HG03159 (cell line): ENCODE measurements at regions not wholly inside any gene's neighbourhood (a gene's known extent, or its start where the extent isn't known, plus 50 kb on each side); places are given as distances from the start of the nearest gene placed in this dataset.
"Not testable (repeated sequence)": the region's sequence is repeated elsewhere in the genome, so short reads cannot be mapped to it uniquely, and the experiment has no call there.

Experiments used
- ATAC-seq: cut with Tn5 transposase; IDR thresholded peaks from one replicate; pipeline ENCODE4 v1.9.1; 2021; ENCODE audit warnings: mild to moderate bottlenecking, moderate library complexity; ENCODE audit not compliant: unreplicated experiment

- not testable (repeated sequence) for ATAC-seq
These were observed 129.6 kb downstream of the CRYBB2 start for GRCh38 chr22:25348996-25349395.

- ATAC-seq: no peak
These were observed 131.1 kb downstream of the CRYBB2 start for GRCh38 chr22:25350551-25350971.

- ATAC-seq: no peak
These were observed 132.3 kb downstream of the CRYBB2 start for GRCh38 chr22:25351631-25352293.

DNA sequence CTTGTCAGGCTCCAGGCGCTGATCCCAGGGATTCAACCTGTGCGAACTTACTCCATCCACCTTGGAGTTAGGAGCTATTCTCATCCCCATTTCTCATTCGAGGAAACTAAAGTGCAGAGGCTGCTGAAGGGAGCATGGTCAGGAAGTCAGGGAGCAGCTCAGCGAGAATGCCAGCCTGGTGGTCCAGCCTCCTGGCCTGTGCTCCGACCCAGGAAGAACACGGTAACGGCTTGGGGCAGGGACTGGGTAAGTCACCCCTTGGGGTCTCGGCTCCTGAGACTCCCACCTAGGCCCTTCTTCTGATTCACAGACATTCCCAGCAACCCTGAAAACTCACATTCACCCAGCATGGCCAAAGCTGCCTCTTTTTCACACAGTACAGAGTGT is 132.8 kb downstream of the CRYBB2 start:
- no peak for ATAC-seq

- ATAC-seq: no peak
These were observed 134.3 kb downstream of the CRYBB2 start for GRCh38 chr22:25353516-25354445.

DNA sequence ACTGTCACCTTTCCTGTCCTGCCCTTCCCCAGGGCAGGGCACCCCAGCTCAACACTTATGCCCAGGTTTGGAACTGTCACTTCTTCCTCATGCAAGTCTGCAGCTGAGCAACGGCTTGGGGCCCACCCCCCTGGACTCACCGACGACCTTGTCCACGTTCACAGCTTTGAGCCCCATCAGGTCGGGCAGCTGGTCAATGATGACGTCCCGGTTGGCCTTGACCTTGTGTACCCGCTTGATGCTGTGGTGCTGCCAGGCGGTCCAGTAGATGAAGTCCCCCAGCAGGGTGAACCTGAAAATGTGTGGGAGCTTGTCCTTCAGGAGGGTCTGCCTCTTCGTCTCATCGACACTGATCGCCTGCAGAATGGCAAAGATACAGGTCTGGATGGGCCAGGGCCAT is 135.0 kb downstream of the CRYBB2 start:
- no peak for ATAC-seq

GRCh38 chr22:25357132-25357455 is 137.7 kb downstream of the CRYBB2 start:
- no peak for ATAC-seq

GRCh38 chr22:25357606-25358420 is 138.4 kb downstream of the CRYBB2 start:
- no peak for ATAC-seq

DNA sequence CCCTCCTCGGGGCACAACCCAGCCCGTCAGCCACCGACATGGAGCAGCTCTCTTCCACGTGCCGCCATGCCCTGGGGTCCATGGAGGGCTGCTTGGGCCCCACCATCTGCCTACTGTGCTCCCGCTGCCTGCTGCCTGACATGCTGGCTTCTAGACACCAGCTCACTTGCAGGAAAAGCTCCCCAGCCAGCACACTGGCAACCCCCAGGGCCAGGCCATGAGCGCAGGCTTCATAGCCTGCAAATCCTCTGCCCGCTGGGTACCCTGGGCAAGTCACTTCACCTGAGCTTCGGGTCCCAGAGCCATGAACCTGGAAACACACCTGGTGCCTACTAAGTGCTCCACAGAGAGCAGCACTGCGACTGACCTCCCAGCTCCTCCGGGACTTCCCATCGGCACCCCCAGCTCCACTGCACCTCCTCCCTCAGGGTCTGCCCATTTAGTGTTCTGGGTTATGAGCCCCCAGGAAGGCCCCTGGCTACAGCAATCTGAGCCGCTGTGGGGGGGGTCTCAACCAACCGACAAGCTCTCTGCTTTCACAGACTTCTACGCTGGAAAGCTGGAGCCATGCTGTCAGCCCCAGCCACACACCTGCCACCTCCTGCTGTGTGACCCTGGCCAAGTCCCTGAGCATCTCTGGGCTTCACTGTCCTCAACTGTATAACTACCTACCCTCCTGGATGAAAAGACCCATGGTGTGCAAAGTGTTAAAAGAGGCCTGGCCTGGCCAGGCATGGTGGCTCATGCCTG is 139.2 kb downstream of the CRYBB2 start:
- ATAC-seq: no peak

DNA sequence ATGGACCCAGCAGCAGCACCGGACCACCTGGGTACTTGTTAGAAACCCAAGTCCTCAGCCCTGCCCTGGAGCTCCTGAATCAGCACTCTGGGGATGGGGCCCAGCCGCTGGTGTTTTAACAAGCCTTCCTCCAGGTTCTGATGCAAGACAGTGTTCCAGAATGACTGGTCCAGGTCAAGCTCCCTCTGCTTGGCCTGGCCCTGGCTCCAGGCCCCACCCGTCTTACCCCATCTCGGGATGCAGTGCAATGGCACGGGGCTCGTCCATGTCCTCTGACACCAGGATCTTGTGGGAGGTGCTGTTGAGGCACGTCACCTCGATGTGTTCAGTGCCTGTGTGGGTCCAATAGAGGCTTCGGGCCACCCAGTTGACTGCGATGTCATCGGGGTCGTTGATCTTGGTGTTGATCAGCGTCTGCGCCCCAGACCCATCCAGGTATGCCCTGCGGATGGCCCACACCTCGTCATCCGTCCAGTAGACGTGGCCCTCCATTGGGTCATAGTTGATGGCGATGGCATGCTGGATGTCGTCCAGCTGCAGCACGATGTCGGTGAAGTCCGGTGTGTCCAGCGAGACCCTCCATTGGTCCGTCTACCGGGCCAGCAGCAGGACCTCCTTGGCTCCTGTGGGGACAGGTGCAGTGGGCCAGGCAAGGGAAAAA is 140.3 kb downstream of the CRYBB2 start:
- no peak for ATAC-seq

DNA sequence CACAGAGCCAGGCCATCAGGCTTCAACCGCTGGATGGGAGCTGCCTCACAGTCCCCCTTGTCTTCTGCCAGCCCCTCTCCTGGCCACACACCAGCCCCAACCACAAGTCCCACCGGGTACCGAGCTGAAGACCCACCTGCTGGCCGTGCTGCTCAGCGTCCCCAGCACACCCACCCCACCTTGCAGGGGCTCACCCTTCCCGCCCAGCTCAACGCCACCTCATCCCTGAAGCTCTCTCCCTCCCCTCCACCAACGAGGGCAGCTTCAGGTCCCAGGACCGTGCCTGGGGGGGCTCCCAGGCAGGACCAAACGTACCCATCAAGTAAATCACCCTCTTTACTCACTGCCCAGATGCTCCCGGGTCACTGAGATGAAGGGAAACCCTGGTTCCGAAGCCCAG is 141.0 kb downstream of the CRYBB2 start:
- no peak for ATAC-seq

GRCh38 chr22:25360891-25361645 is 141.6 kb downstream of the CRYBB2 start:
- ATAC-seq: no peak

DNA sequence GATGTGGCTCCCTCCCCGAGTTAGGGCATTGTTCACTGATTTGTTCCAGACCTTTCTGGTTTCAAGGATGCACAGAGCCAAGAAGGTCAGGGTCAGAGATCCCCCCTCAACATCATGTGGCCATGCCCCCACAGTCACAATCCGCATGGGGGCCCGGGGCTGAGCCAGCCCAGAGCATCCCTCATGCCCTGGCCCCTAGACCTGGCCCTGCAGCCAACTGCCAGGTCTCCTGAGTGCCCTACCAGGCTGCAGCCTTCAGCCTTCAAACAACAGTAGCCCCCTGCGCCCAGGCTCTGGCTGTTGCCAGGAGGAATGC is 142.4 kb downstream of the CRYBB2 start:
- no peak for ATAC-seq

DNA sequence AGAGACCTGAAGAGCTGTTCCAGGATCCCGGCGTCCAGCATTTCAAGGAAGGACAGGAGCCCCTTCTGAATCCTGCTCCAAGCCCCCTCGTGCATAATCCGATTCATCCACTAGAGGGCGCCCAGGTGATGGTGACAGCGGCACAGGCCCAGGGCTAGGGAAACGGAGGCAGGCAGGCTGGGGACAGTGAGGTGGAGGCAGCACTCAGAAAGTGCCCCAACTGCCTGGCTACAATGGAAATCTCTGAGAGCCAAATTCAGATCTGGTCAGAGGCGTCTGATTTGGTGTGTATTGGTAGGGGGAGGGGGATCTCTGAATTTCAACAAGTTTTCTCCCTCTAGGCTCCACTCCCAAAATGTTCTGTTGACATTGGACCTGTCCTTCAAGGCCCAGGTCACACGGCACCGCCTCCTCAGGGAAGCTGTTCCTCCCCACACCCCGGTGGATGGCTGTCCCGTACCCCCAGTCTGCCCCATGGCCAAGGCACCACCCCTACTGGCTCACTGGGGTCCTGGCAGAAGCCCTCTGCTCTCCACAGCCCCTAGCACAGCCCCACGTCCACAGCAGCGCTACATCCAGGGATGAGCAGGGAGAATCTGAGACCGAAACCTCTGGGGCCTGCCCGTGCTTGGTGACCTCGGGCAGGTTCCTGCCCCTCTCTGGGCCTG is 142.9 kb downstream of the CRYBB2 start:
- no peak for ATAC-seq

DNA sequence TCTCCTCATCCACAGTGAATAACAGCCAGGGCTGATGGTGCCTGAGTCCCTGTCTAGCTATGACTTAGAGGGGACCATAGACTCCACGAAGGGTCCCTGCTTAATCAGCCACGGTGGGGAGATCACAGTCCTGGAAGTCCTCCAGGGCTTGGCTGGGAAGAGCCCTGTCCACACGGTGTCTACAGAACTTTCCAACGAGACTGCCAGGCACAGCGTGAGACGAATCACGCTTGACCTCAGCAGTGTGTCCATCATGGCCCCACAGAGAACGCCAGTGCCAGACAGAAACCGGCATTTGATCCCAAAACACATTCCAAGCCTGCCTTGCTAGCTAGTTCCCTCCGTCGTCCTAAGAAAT is 143.4 kb downstream of the CRYBB2 start:
- no peak for ATAC-seq

DNA sequence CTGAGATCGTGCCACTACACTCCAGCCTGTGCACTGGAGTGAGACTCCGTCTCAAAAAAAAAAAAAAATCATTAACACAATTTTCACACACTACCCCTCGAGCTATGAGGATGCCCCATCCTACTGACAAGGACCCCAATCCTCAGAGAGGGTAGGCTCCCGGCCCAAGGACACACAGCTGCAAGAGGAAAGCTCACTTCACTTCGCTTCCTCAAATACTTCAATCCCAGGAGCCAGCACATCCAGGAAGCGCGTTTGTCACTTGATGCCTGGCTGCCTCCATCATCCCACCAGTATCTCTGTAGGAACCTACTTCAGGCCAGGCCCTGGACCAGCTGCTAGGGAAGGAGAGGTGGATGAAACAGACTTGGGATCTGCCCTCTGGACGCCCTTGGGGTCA is 144.0 kb downstream of the CRYBB2 start:
- no peak for ATAC-seq

- no peak for ATAC-seq
These were observed 144.8 kb downstream of the CRYBB2 start for GRCh38 chr22:25364281-25364680.

DNA sequence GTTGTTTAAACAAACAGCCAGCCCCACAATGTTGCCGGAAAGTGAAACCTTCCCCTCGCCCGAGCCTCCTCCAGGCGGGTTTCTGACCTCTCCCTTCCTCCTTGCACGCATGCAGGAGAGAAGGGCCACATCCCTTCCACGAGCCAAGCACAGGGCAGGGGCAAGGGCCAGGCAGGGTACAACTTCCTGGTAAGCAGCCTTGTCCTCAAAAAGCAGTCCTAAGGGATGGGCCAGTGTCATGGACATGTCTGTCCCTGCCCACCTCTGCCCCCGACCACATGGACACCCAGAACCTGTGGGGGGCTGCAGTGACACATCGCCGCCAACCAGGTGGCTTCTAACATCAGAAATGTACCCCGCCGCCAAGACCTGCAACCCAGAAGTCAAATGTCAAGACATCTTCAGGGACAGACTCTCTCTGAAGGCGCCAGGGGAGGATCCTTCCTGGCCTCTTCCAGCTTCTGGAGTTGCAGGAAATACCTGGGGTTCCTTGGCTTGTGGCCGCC is 145.3 kb downstream of the CRYBB2 start:
- ATAC-seq: no peak
